ENCODE measurements at regions not wholly inside any gene's neighbourhood (a gene's known extent, or its start where the extent isn't known, plus 50 kb on each side); places are given as distances from the start of the nearest gene placed in this dataset.

GRCh38 chr2:14558335-14558919, 74.1 kb upstream of the LRATD1 start:
- no peaks in the 10 kb centered on the region for H4K20me1 ChIP-seq (ENCODE audit: low read depth, low read length)
- no peak overlapping the region for H2AFZ ChIP-seq (ENCODE audit: low read depth, low read length, severe bottlenecking)
- H3K4me2 ChIP-seq (ENCODE audit: low read depth, low read length, poor library complexity, severe bottlenecking) = no peak overlapping the region
- no peak overlapping the region for H3K4me3 ChIP-seq (ENCODE audit: insufficient read depth, low read length, poor library complexity, severe bottlenecking)
- no peak overlapping the region for H3K27ac ChIP-seq (ENCODE audit: low read depth, low read length)
- no peak overlapping the region for H3K9ac ChIP-seq (ENCODE audit: low read length)
- no peaks in the 10 kb centered on the region for H3K79me2 ChIP-seq (ENCODE audit: insufficient read depth, low read length)
- H3K36me3 ChIP-seq (ENCODE audit: low read length) = no peaks in the 10 kb centered on the region
- TF ChIP-seq CTCF (IDR thresholded peaks at IDR 0.05; ENCODE audit: insufficient read depth, low read length, poor library complexity, severe bottlenecking) (no peak), EZH2phosphoT487 (conservative IDR thresholded peaks at IDR 0.05; ENCODE audit: low read length) (no peak)
- no peaks in the 10 kb centered on the region for H3K9me2 ChIP-seq (replicated peaks; ENCODE audit: insufficient read depth, low read length)
- no peaks in the 10 kb centered on the region for H3F3A ChIP-seq (ENCODE audit: insufficient read depth)
- H3K27me3 ChIP-seq (ENCODE audit: low read length) = no peaks in the 10 kb centered on the region
- H3K9me3 ChIP-seq (ENCODE audit: insufficient read depth, low read length) = no peaks in the 10 kb centered on the region

DNA sequence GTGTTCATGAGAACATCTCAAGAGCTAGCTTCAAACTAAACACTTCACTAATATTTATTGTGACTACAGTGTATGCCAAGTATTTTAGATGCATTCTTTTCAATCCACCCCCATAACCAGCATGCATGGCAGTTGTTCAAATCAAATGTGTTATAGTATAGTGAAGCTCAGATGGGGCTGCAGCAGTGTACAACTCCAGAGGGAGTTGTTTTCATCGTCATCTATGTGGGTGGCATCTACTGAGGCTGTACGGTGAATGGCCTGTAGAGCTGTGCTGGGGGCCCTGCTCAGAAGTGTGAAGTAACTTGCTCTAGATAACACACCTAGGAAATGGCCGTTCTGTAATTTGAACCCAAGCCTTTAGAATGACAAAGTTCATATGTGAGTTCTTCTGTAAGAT, 71.8 kb upstream of the LRATD1 start:
- H3F3A ChIP-seq (ENCODE audit: insufficient read depth) = no peaks in the 10 kb centered on the region

GRCh38 chr2:14563324-14563723, 69.2 kb upstream of the LRATD1 start:
- Histone ChIP-seq H3K9ac (ENCODE audit: low read length) (no peak overlapping the region), H3K36me3 (ENCODE audit: low read length) (no peaks in the 10 kb centered on the region), H3K27ac (ENCODE audit: low read depth, low read length) (no peak overlapping the region), H3F3A (ENCODE audit: insufficient read depth) (no peaks in the 10 kb centered on the region), H3K9me3 (ENCODE audit: insufficient read depth, low read length) (no peaks in the 10 kb centered on the region), H2AFZ (ENCODE audit: low read depth, low read length, severe bottlenecking) (no peak overlapping the region), H3K79me2 (ENCODE audit: insufficient read depth, low read length) (no peaks in the 10 kb centered on the region), H3K9me2 (replicated peaks; ENCODE audit: insufficient read depth, low read length) (no peaks in the 10 kb centered on the region), H3K27me3 (ENCODE audit: low read length) (no peaks in the 10 kb centered on the region), H3K4me3 (ENCODE audit: insufficient read depth, low read length, poor library complexity, severe bottlenecking) (no peak overlapping the region), H4K20me1 (ENCODE audit: low read depth, low read length) (no peaks in the 10 kb centered on the region), H3K4me2 (ENCODE audit: low read depth, low read length, poor library complexity, severe bottlenecking) (no peak overlapping the region)
- TF ChIP-seq EZH2phosphoT487 (conservative IDR thresholded peaks at IDR 0.05; ENCODE audit: low read length) = no peak
- no peak for TF ChIP-seq CTCF (IDR thresholded peaks at IDR 0.05; ENCODE audit: insufficient read depth, low read length, poor library complexity, severe bottlenecking)

More for the DNA sequence above, 71.8 kb upstream of the LRATD1 start:
- H3K9me2 ChIP-seq (replicated peaks; ENCODE audit: insufficient read depth, low read length) = no peaks in the 10 kb centered on the region
- no peak overlapping the region for H3K9ac ChIP-seq (ENCODE audit: low read length)
- no peak overlapping the region for H3K27ac ChIP-seq (ENCODE audit: low read depth, low read length)
- no peak overlapping the region for H2AFZ ChIP-seq (ENCODE audit: low read depth, low read length, severe bottlenecking)
- no peaks in the 10 kb centered on the region for H3K27me3 ChIP-seq (ENCODE audit: low read length)
- no peaks in the 10 kb centered on the region for H3K79me2 ChIP-seq (ENCODE audit: insufficient read depth, low read length)
- H3K4me3 ChIP-seq (ENCODE audit: insufficient read depth, low read length, poor library complexity, severe bottlenecking) = no peak overlapping the region
- H3K9me3 ChIP-seq (ENCODE audit: insufficient read depth, low read length) = no peaks in the 10 kb centered on the region
- no peak for TF ChIP-seq EZH2phosphoT487 (conservative IDR thresholded peaks at IDR 0.05; ENCODE audit: low read length)
- TF ChIP-seq CTCF (IDR thresholded peaks at IDR 0.05; ENCODE audit: insufficient read depth, low read length, poor library complexity, severe bottlenecking) = no peak
- H3K4me2 ChIP-seq (ENCODE audit: low read depth, low read length, poor library complexity, severe bottlenecking) = no peak overlapping the region
- no peaks in the 10 kb centered on the region for H4K20me1 ChIP-seq (ENCODE audit: low read depth, low read length)
- H3K36me3 ChIP-seq (ENCODE audit: low read length) = no peaks in the 10 kb centered on the region
